Adrenal gland (tissue), 9 donors: ENCODE measurements at regions not wholly inside any gene's neighbourhood (a gene's known extent, or its start where the extent isn't known, plus 50 kb on each side); places are given as distances from the start of the nearest gene placed in this dataset.

ENCODE experiments used
- DNase-seq, 7 donors: peaks; one replicate each; pipeline ENCODE4 v3.0.0-alpha.2; 2019 to 2020
- H3K27ac ChIP-seq, 5 donors: fragments of 200-600 bp; sonication (generic) in 4 of 5; 1 replicate in 3 of 5; 2 replicates in 2 of 5; pipeline versions ENCODE4 v1.5.1 to v1.8.0; 2016 to 2020; ENCODE audit warnings: mild to moderate bottlenecking in 1 of 5
- H3K27me3 ChIP-seq: fragments of 200-600 bp; 2 replicates; pipeline ENCODE4 v1.8.0; 2021
- H3K36me3 ChIP-seq, 2 donors: fragments of 200-600 bp; replicated peaks in 1 of 2; 1 replicate in 1 of 2; 2 replicates in 1 of 2; pipeline versions ENCODE4 v1.5.1 to v1.8.0; 2018 to 2022
- H3K4me1 ChIP-seq, 2 donors: fragments of 200-600 bp; replicated peaks in 1 of 2; 1 replicate in 1 of 2; 2 replicates in 1 of 2; pipeline versions ENCODE4 v1.5.1 to v1.8.0; 2018 to 2021
- H3K4me3 ChIP-seq, 4 donors: fragments of 200-600 bp; sonication (generic) in 3 of 4; one replicate each; pipeline ENCODE4 v1.5.1; 2016 to 2018
- H3K9me3 ChIP-seq, 3 donors: fragments of 200-600 bp; sonication (generic) in 1 of 3; replicated peaks in 1 of 3; 1 replicate in 2 of 3; 2 replicates in 1 of 3; pipeline versions ENCODE4 v1.5.1 to v1.8.0; 2016 to 2021
- POLR2A ChIP-seq, 2 donors: fragments of 450-650 bp; IDR thresholded peaks; one replicate each; pipeline ENCODE4 v1.6.1; 2017; ENCODE audit warnings: antibody characterized with exemption in 2 of 2, mild to moderate bottlenecking in 2 of 2, moderate library complexity in 1 of 2
- WGBS, 4 donors: extraction: QIAGEN DNeasy Blood & Tissue Kit in 2 of 4; methylation state at CpG; one replicate each; pipeline versions ENCODE4 v1.1.5 to v1.1.7; 2013 to 2017; 5-methylcytosine and 5-hydroxymethylcytosine counted together
- intact Hi-C, 2 donors: fragments of 100-400 bp; cut with DNase I; formaldehyde crosslinking; loops; one replicate each; pipeline versions ENCODE4 v1.14.1 to v1.15.0; 2022 to 2023
- TF ChIP-seq, protein P1 (sequence below), 6 experiments: fragments of 450-650 bp in 4 of 6; fragments of 200-600 bp in 2 of 6; sonication (generic) in 1 of 6; IDR thresholded peaks; 1 replicate in 5 of 6; 2 replicates in 1 of 6; pipeline versions ENCODE4 v1.5.1 to v1.8.0; 2016 to 2021; ENCODE audit warnings: antibody characterized with exemption in 6 of 6, mild to moderate bottlenecking in 2 of 6, moderate library complexity in 1 of 6
- donor health status: healthy with polysubstance abuse.
- donor health status: Bipolar disorder and iron deficiency.
- donor health status: DM: yes; HTN: yes; CAD: no.
- donor health status: DM: no; HTN: no; CAD: no.
- donor health status: DM: no; HTN: no; CAD: no.

DNA sequence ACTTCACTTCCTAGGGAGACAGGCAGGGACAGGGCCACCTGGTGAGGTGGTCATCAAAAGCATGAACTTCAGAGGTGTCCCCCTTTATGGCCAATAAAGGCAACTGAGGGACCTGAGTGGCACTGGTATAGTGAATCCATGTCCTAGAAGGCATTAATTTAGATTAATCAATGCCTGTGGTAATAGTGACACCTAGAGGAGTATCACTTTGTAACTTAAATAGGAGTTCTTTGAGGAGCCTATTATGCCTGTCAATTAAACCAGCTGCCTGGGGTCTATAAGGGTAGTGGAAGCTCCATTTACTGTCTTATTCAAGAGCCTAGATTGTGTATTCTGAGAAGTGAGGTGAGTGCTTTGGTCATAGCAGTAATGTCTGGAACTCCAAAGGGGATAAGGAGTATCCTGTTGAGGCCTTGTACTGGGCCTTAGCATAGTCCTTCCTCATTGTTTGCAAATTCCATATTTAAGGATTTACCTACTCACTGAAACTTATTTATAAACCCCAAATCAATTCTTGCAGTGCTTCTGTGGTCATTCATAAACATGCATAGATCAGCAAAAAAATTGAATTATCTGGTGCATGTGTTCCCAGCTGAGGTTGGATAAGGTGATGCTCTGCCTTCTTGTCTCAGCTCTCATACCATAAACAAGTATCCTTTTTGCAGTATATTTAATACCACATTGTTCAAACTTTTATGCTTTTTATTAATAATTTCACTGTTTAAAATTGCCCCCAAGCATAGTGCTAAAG, 213.8 kb upstream of the RADX start:
- Histone ChIP-seq H3K36me3 (no peaks in the 10 kb centered on the region), H3K4me3 (no peak overlapping the region), H3K9me3 (no peaks in the 10 kb centered on the region), H3K27me3 (peaks cover 23% of the 10 kb centered on the region), H3K27ac (no peak overlapping the region), H3K4me1 (no peaks in the 10 kb centered on the region)
- intact Hi-C loops: no loop called here
- no peak for DNase-seq
- TF ChIP-seq, protein P1, sequence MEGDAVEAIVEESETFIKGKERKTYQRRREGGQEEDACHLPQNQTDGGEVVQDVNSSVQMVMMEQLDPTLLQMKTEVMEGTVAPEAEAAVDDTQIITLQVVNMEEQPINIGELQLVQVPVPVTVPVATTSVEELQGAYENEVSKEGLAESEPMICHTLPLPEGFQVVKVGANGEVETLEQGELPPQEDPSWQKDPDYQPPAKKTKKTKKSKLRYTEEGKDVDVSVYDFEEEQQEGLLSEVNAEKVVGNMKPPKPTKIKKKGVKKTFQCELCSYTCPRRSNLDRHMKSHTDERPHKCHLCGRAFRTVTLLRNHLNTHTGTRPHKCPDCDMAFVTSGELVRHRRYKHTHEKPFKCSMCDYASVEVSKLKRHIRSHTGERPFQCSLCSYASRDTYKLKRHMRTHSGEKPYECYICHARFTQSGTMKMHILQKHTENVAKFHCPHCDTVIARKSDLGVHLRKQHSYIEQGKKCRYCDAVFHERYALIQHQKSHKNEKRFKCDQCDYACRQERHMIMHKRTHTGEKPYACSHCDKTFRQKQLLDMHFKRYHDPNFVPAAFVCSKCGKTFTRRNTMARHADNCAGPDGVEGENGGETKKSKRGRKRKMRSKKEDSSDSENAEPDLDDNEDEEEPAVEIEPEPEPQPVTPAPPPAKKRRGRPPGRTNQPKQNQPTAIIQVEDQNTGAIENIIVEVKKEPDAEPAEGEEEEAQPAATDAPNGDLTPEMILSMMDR (IDR thresholded peaks at IDR 0.05): peak in 2 of 6 experiments; percentile 22 to 28
- no peak for TF ChIP-seq POLR2A (IDR thresholded peaks at IDR 0.05)

DNA sequence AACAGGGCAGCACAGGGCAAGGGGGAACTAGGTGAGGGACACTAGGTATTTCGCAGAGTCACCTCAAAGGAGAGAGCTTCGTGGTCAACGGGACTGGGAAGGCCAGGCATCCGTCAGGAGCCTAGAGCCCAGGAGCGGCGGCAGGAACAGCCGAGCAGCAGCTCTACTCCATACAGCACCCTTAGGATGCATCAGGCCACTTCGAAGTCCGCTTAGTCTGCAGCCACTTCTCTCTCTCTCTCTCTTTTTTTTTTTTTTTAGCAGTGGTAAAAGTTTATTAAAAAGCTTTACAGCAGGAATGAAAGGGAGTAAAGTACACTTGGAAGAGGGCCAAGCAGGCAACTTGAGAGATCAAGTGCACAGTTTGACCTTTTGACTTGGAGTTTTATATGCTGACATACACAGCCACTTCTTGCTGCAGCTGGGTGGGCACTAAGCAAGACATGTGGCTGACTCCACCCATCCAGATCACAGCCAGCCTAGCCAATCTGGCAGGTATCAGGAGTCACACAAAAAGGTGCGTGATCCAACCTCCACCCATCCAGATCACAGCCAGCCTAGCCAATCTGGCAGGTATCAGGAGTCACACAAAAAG, 209.7 kb upstream of the RADX start:
- peaks cover 19% of the 10 kb centered on the region for H3K27me3 ChIP-seq
- no peak overlapping the region for H3K4me3 ChIP-seq
- no peak for TF ChIP-seq POLR2A (IDR thresholded peaks at IDR 0.05)
- TF ChIP-seq, protein P1 (IDR thresholded peaks at IDR 0.05): no peak
- 70 to 89% (median 79%) methylated on average over 9 to 10 of the region's 10 CpGs for WGBS, 4 donors
- H3K9me3 ChIP-seq: no peaks in the 10 kb centered on the region
- no peaks in the 10 kb centered on the region for H3K4me1 ChIP-seq
- no peaks in the 10 kb centered on the region for H3K36me3 ChIP-seq
- intact Hi-C loops: no loop called here
- no peak overlapping the region for H3K27ac ChIP-seq
- no peak for DNase-seq

DNA sequence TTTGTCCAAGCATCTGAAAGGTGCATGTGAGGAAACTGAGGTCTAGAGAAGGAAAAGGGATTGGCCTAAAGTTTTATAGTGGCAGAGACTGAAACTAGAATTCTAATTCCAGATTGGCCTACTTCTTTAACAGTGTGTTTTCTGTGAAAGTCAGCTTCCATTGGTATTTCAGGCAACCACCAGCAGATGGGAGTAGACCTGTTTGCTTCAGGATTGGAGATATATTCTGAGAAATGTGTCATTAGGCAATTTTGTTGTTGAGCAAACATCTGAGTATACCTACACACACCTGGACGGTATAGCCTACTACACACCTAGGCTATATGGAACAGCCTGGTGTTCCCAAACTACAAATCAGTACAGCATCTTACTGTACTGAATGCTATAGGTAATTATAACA, 207.3 kb upstream of the RADX start:
- no peak for DNase-seq
- H3K36me3 ChIP-seq: no peaks in the 10 kb centered on the region
- H3K27me3 ChIP-seq: peaks cover 10% of the 10 kb centered on the region
- intact Hi-C loops: no loop called here
- no peaks in the 10 kb centered on the region for H3K9me3 ChIP-seq
- TF ChIP-seq POLR2A (IDR thresholded peaks at IDR 0.05): no peak
- TF ChIP-seq, protein P1 (IDR thresholded peaks at IDR 0.05): peak in 1 of 6 experiments; percentile 11
- H3K27ac ChIP-seq: no peak overlapping the region
- no peak overlapping the region for H3K4me3 ChIP-seq
- WGBS, 4 donors: 52 to 87% (median 70%) methylated on average over 1 of the region's 1 CpG
- H3K4me1 ChIP-seq: no peaks in the 10 kb centered on the region

DNA sequence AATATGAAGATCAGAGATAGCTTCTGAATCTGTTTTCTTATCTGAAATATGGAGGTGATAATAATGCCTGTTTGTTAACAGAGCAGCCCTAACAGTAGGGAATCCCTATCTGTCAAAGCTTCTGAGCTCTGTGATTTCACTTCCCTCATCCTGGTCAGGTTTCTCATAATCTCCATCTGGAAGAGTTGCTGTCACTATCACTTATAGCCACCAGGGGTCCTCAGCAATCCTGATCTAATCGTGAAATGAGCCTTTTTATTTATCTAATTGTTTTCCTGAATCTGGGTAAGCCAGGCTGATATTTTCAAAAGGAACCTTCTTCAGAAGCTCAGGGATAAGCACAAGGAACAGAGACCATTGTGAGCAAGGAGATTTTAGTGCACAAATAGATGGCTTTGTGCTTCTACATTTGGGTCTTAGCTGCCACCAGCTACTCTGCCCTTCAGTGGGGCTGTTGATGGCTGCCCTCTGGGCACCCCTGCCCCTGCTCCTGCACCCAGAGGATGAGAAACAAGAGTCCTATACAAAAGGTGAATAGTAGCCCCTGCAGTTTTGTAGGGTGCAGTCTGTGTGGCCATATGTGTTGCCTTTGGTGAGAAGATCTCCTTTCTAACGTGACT, 196.4 kb upstream of the RADX start:
- Histone ChIP-seq H3K27me3 (peaks cover 10% of the 10 kb centered on the region), H3K4me1 (no peaks in the 10 kb centered on the region), H3K4me3 (no peak overlapping the region), H3K27ac (no peak overlapping the region), H3K36me3 (no peaks in the 10 kb centered on the region), H3K9me3 (no peaks in the 10 kb centered on the region)
- peak in 3 of 7 donors; percentile 11 to 24 (median 16) for DNase-seq
- TF ChIP-seq, protein P1 (IDR thresholded peaks at IDR 0.05): peak; percentile 33 to 79 (median 48)
- TF ChIP-seq POLR2A (IDR thresholded peaks at IDR 0.05): no peak
- intact Hi-C loops: no loop called here
- WGBS, 4 donors: 0 to 41% (median 35%) methylated on average over 1 to 2 of the region's 2 CpGs
